Lung microvascular endothelial cell (primary cell): ENCODE measurements at regions not wholly inside any gene's neighbourhood (a gene's known extent, or its start where the extent isn't known, plus 50 kb on each side); places are given as distances from the start of the nearest gene placed in this dataset.
"Not testable (repeated sequence)": the region's sequence is repeated elsewhere in the genome, so short reads cannot be mapped to it uniquely, and the experiment has no call there.

Experiments
- DNase-seq, 2 donors: peaks; one replicate each; pipeline versions ENCODE4 v3.0.0 to v3.0.0-alpha.2; 2010; ENCODE audit warnings: low read depth in 2 of 2

GRCh38 chr6:51472745-51473487 lies 614.5 kb downstream of the PKHD1 start:
- DNase-seq = no peak

GRCh38 chr6:51474022-51474975 lies 613.1 kb downstream of the PKHD1 start:
- DNase-seq = no peak

- no peak for DNase-seq
Measured at GRCh38 chr6:51477711-51478311, 609.6 kb downstream of the PKHD1 start.

GRCh38 chr6:51479296-51479695 lies 608.1 kb downstream of the PKHD1 start:
- DNase-seq = no peak

GRCh38 chr6:51480040-51480439 lies 607.4 kb downstream of the PKHD1 start:
- DNase-seq = no peak

- DNase-seq = not testable (repeated sequence)
Measured at GRCh38 chr6:51485869-51486268, 601.5 kb downstream of the PKHD1 start.

- DNase-seq = no peak
Measured at GRCh38 chr6:51487937-51488336, 599.5 kb downstream of the PKHD1 start.

GRCh38 chr6:51489133-51489532 lies 598.3 kb downstream of the PKHD1 start:
- no peak for DNase-seq

GRCh38 chr6:51490101-51490500 lies 597.3 kb downstream of the PKHD1 start:
- DNase-seq = no peak

- DNase-seq = no peak
Measured at GRCh38 chr6:51494342-51494741, 593.1 kb downstream of the PKHD1 start.

GRCh38 chr6:51495096-51495495 lies 592.3 kb downstream of the PKHD1 start:
- DNase-seq = no peak

GRCh38 chr6:51495610-51496396 lies 591.6 kb downstream of the PKHD1 start:
- DNase-seq = no peak

- no peak for DNase-seq
Measured at GRCh38 chr6:51502996-51503395, 584.4 kb downstream of the PKHD1 start.

GRCh38 chr6:51505434-51505833 lies 582.0 kb downstream of the PKHD1 start:
- no peak for DNase-seq

GRCh38 chr6:51509597-51509996 lies 577.8 kb downstream of the PKHD1 start:
- DNase-seq = no peak

- no peak for DNase-seq
Measured at GRCh38 chr6:51511081-51511480, 576.3 kb downstream of the PKHD1 start.

- DNase-seq = no peak
Measured at GRCh38 chr6:51513891-51514747, 573.3 kb downstream of the PKHD1 start.

GRCh38 chr6:51514748-51515402 lies 572.5 kb downstream of the PKHD1 start:
- no peak for DNase-seq

- DNase-seq = no peak
Measured at GRCh38 chr6:51526049-51526448, 561.4 kb downstream of the PKHD1 start.

- DNase-seq = no peak
Measured at GRCh38 chr6:51526922-51527321, 560.5 kb downstream of the PKHD1 start.
